GM18873 (cell line): ENCODE measurements at regions not wholly inside any gene's neighbourhood (a gene's known extent, or its start where the extent isn't known, plus 50 kb on each side); places are given as distances from the start of the nearest gene placed in this dataset.

Experiments used
- ATAC-seq: cut with Tn5 transposase; IDR thresholded peaks from one replicate; pipeline ENCODE4 v1.9.1; 2021; ENCODE audit warnings: mild to moderate bottlenecking, moderate library complexity, moderate number of reproducible peaks; ENCODE audit not compliant: unreplicated experiment, low FRiP score

- ATAC-seq, result no peak
These were observed 516.6 kb downstream of the SLITRK1 start for GRCh38 chr13:83365723-83366122.

- no peak for ATAC-seq
These were observed 527.2 kb downstream of the SLITRK1 start for GRCh38 chr13:83355041-83355440.

- ATAC-seq, result no peak
These were observed 529.9 kb downstream of the SLITRK1 start for GRCh38 chr13:83352391-83352790.

- no peak for ATAC-seq
These were observed 531.7 kb downstream of the SLITRK1 start for GRCh38 chr13:83350569-83350968.

GRCh38 chr13:83344518-83344917 lies 537.8 kb downstream of the SLITRK1 start:
- no peak for ATAC-seq

- ATAC-seq, result no peak
These were observed 542.1 kb downstream of the SLITRK1 start for GRCh38 chr13:83340170-83340569.

- no peak for ATAC-seq
These were observed 548.5 kb downstream of the SLITRK1 start for GRCh38 chr13:83333614-83334388.

GRCh38 chr13:83332751-83333150 lies 549.5 kb downstream of the SLITRK1 start:
- ATAC-seq, result no peak

GRCh38 chr13:83327091-83327490 lies 555.2 kb downstream of the SLITRK1 start:
- ATAC-seq, result no peak

GRCh38 chr13:83325125-83325853 lies 557.0 kb downstream of the SLITRK1 start:
- no peak for ATAC-seq

- ATAC-seq, result no peak
These were observed 570.2 kb downstream of the SLITRK1 start for GRCh38 chr13:83311886-83312577.

- no peak for ATAC-seq
These were observed 583.7 kb downstream of the SLITRK1 start for GRCh38 chr13:83298617-83299016.

- no peak for ATAC-seq
These were observed 584.5 kb downstream of the SLITRK1 start for GRCh38 chr13:83297586-83298290.

GRCh38 chr13:83295686-83296085 lies 586.6 kb downstream of the SLITRK1 start:
- no peak for ATAC-seq

- ATAC-seq, result no peak
These were observed 595.5 kb downstream of the SLITRK1 start for GRCh38 chr13:83286737-83287136.

- ATAC-seq, result no peak
These were observed 600.6 kb downstream of the SLITRK1 start for GRCh38 chr13:83281654-83282053.

GRCh38 chr13:83274679-83275078 lies 607.6 kb downstream of the SLITRK1 start:
- no peak for ATAC-seq

GRCh38 chr13:83272652-83273240 lies 609.5 kb downstream of the SLITRK1 start:
- no peak for ATAC-seq

- no peak for ATAC-seq
These were observed 610.2 kb downstream of the SLITRK1 start for GRCh38 chr13:83272076-83272475.

- no peak for ATAC-seq
These were observed 617.0 kb downstream of the SLITRK1 start for GRCh38 chr13:83265279-83265678.
